ENCODE measurements at regions not wholly inside any gene's neighbourhood (a gene's known extent, or its start where the extent isn't known, plus 50 kb on each side); places are given as distances from the start of the nearest gene placed in this dataset.

- no peak for TF ChIP-seq CTCF (conservative IDR thresholded peaks at IDR 0.05; ENCODE audit: low read depth, low read length)
- TF ChIP-seq EZH2 (IDR thresholded peaks at IDR 0.05; ENCODE audit: low read length, unreplicated experiment): no peak
- no peak for TF ChIP-seq EZH2phosphoT487 (IDR thresholded peaks at IDR 0.05; ENCODE audit: borderline replicate concordance, low read length)
Measured at GRCh38 chr5:60259730-60260129, 366.2 kb upstream of the PDE4D start.
